HepG2 (cell line): ENCODE measurements at regions not wholly inside any gene's neighbourhood (a gene's known extent, or its start where the extent isn't known, plus 50 kb on each side); places are given as distances from the start of the nearest gene placed in this dataset.

ENCODE experiments used
- ATAC-seq: fragments of 200-7000 bp; cut with Tn5 transposase; 3 replicates; pipeline ENCODE4 v1.9.1; 2020; ENCODE audit warnings: mild to moderate bottlenecking, moderate library complexity
- BruUV-seq: library from RNA; stranded (reverse); fragments of 400-500 nt; replicated peaks from 2 replicates; lab custom pipeline; 2021; lab: Mats Ljungman, UMichigan
- CTCF ChIA-PET: fragments of 300-600 bp; formaldehyde crosslinking; extraction: SDS; loops from one replicate; lab custom pipeline; 2021; ENCODE audit warnings: low total read pairs, inconsistent platforms, low intra/inter-chr PET ratio; lab: Yijun Ruan, JAX
- POLR2A ChIA-PET: fragments of 350-600 bp; sonication (Branson Sonifier 250); formaldehyde crosslinking; loops from one replicate; lab custom pipeline; 2020; ENCODE audit warnings: antibody characterized with exemption, inconsistent platforms; lab: Yijun Ruan, JAX
- DNase-seq: peaks from one replicate; pipeline ENCODE4 v3.0.0-alpha.2; 2015; ENCODE audit warnings: low spot score
- FAIRE-seq: peaks from 3 replicates; lab custom pipeline; 2011; peaks lifted over from hg19 to GRCh38; lab: Jason Lieb, UNC
- H2AFZ ChIP-seq: one replicate; pipeline ENCODE4 v1.6.1; 2011; ENCODE audit warnings: low read length, inconsistent platforms
- H3K27ac ChIP-seq: fragments of 300-600 bp; 3 replicates; pipeline ENCODE4 v1.8.0; 2011; ENCODE audit warnings: mixed run types, mild to moderate bottlenecking, mixed read lengths, low read length, inconsistent platforms; ENCODE audit not compliant: insufficient read depth; ENCODE audit errors: extremely low read length
- H3K27me3 ChIP-seq, 2 experiments: fragments of 200-600 bp in 1 of 2; 2 replicates in 1 of 2; 3 replicates in 1 of 2; pipeline versions ENCODE4 v1.6.0 to v1.8.0; 2011; ENCODE audit warnings: low read length in 2 of 2, mild to moderate bottlenecking in 2 of 2, moderate library complexity in 2 of 2, inconsistent platforms in 1 of 2; ENCODE audit not compliant: insufficient read depth in 2 of 2, control insufficient read depth in 1 of 2
- H3K36me3 ChIP-seq, 2 experiments: fragments of 200-600 bp in 1 of 2; replicated peaks in 1 of 2; 2 replicates in 1 of 2; 3 replicates in 1 of 2; pipeline versions ENCODE4 v1.5.1 to v1.8.0; 2011; ENCODE audit warnings: low read length in 2 of 2, inconsistent platforms in 1 of 2; ENCODE audit not compliant: insufficient read depth in 2 of 2, control insufficient read depth in 1 of 2
- H3K4me1 ChIP-seq: 2 replicates; pipeline ENCODE4 v1.5.1; 2012; ENCODE audit warnings: low read length, inconsistent platforms; ENCODE audit not compliant: insufficient read depth
- H3K4me2 ChIP-seq: 2 replicates; pipeline ENCODE4 v1.6.0; 2011; ENCODE audit warnings: low read depth, low read length, inconsistent platforms
- H3K4me3 ChIP-seq, 3 experiments: fragments of 200-600 bp in 1 of 3; sonication (generic), shearing (Covaris generic) in 1 of 3; replicated peaks in 1 of 3; 2 replicates each; pipeline ENCODE4 v1.5.1; 2011 to 2016; ENCODE audit warnings: low read length in 3 of 3, inconsistent platforms in 2 of 3, low read depth in 2 of 3, mild to moderate bottlenecking in 2 of 3, control low read depth in 1 of 3, mixed read lengths in 1 of 3; ENCODE audit not compliant: insufficient read depth in 1 of 3
- H3K79me2 ChIP-seq: one replicate; pipeline ENCODE4 v1.6.1; 2011; ENCODE audit warnings: low read length, inconsistent platforms; ENCODE audit not compliant: insufficient read depth
- H3K9ac ChIP-seq: 2 replicates; pipeline ENCODE4 v1.6.0; 2011; ENCODE audit warnings: mild to moderate bottlenecking, low read depth, low read length, inconsistent platforms; ENCODE audit not compliant: insufficient read depth
- H3K9me3 ChIP-seq: 2 replicates; pipeline ENCODE4 v1.5.1; 2012; ENCODE audit warnings: mild to moderate bottlenecking, low read length
- H4K20me1 ChIP-seq: 2 replicates; pipeline ENCODE4 v1.6.0; 2011; ENCODE audit warnings: inconsistent platforms, mild to moderate bottlenecking, low read length, moderate library complexity; ENCODE audit not compliant: insufficient read depth
- CHD4 ChIP-seq: fragments of 200-600 bp; sonication (generic); IDR thresholded peaks from 2 replicates; pipeline ENCODE4 v1.7.0; 2017; ENCODE audit warnings: mild to moderate bottlenecking, low read length, borderline replicate concordance
- HOXA5 ChIP-seq: sonication (generic); formaldehyde crosslinking; IDR thresholded peaks from 2 replicates; pipeline ENCODE4 v1.4.0; 2020; ENCODE audit warnings: missing genetic modification reagents
- MIER3 ChIP-seq: IDR thresholded peaks from 2 replicates; pipeline ENCODE4 v1.6.1; 2016; ENCODE audit warnings: missing compliant biosample characterization, borderline replicate concordance
- MTA1 ChIP-seq: sonication (generic); formaldehyde crosslinking; IDR thresholded peaks from 2 replicates; pipeline ENCODE4 v1.4.0; 2020; ENCODE audit warnings: missing genetic modification reagents, mild to moderate bottlenecking, borderline replicate concordance
- PRPF4 ChIP-seq: fragments of 200-400 bp; formaldehyde crosslinking; IDR thresholded peaks from 2 replicates; pipeline ENCODE4 v1.6.1; 2016; ENCODE audit warnings: low read length, low read depth; ENCODE audit not compliant: poor library complexity, severe bottlenecking
- RAD21 ChIP-seq: fragments of 450-650 bp; formaldehyde crosslinking; IDR thresholded peaks from 2 replicates; pipeline ENCODE4 v1.5.0; 2020; ENCODE audit warnings: mild to moderate bottlenecking
- SMAD3 ChIP-seq: sonication (generic); formaldehyde crosslinking; IDR thresholded peaks from 2 replicates; pipeline ENCODE4 v1.4.0; 2020; ENCODE audit warnings: missing genetic modification reagents
- SRSF1 ChIP-seq: fragments of 200-400 bp; formaldehyde crosslinking; optimal IDR thresholded peaks from 2 replicates; pipeline ENCODE3; 2017; ENCODE audit warnings: mild to moderate bottlenecking, low read depth, low read length, moderate library complexity
- TAF15 ChIP-seq: fragments of 200-400 bp; formaldehyde crosslinking; IDR thresholded peaks from one replicate; pipeline ENCODE4 v1.6.1; 2018; ENCODE audit warnings: mild to moderate bottlenecking, low read depth, low read length; ENCODE audit not compliant: poor library complexity, severe bottlenecking
- ZNF160 ChIP-seq: sonication (generic); formaldehyde crosslinking; IDR thresholded peaks from 2 replicates; pipeline ENCODE4 v1.8.0; 2022; ENCODE audit warnings: mild to moderate bottlenecking, inconsistent platforms, missing genetic modification reagents
- ZNF577 ChIP-seq: sonication (generic); formaldehyde crosslinking; IDR thresholded peaks from 2 replicates; pipeline ENCODE4 v1.4.0; 2020; ENCODE audit warnings: mild to moderate bottlenecking, low read depth, missing genetic modification reagents, borderline replicate concordance
- in situ Hi-C: cut with HindIII; loops from 2 replicates; pipeline ENCODE4 v1.10.0; 2017; ENCODE audit warnings: low pct_unique_long_range_greater_than_20kb; ENCODE audit not compliant: extremely low pct_ligation_motif_present
- intact Hi-C: fragments of 100-400 bp; cut with micrococcal nuclease; formaldehyde crosslinking; loops from one replicate; pipeline ENCODE4 v1.10.0; 2022; ENCODE audit not compliant: unreplicated experiment
- TF ChIP-seq, protein P1 (sequence below): sonication (generic); formaldehyde crosslinking; conservative IDR thresholded peaks from 2 replicates; pipeline ENCODE4 v1.5.0; 2020; ENCODE audit warnings: missing genetic modification reagents
- TF ChIP-seq, protein P2 (sequence below): IDR thresholded peaks from 2 replicates; pipeline ENCODE4 v1.4.0; 2020; ENCODE audit warnings: mild to moderate bottlenecking, missing genetic modification reagents

DNA sequence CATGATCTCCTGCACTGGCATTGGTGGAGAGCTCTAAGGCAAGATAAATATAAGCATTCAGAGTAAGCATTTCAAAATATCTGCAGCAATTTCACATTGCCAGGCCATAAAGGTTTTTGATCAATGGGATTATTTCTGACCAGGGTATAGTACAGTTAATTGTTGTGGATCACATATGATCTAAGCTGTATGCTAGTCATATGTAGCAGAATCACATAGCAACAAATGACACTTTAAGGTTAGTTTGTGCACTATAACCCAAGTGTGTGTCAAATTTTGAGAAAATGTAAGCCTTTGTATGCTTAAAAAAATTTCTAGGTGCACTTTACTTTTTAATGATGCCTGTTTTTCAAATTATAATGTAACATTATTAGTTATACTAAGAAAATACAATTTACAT lies 386.0 kb upstream of the ADAMTS5 start:
- intact Hi-C loops, result no loop called here
- ChIA-PET POLR2A (no interaction called here), CTCF (no interaction called here)
- no peaks in the 10 kb centered on the region for H3K27me3 ChIP-seq
- peaks cover 87% of the 10 kb centered on the region for H3K9me3 ChIP-seq
- H3K4me3 ChIP-seq, result no peak overlapping the region
- ATAC-seq (no peak), FAIRE-seq (no peak), DNase-seq (no peak)
- H3K36me3 ChIP-seq, result no peaks in the 10 kb centered on the region
- H3K4me2 ChIP-seq, result no peak overlapping the region
- BruUV-seq, result no TSS peak
- H2AFZ ChIP-seq, result no peak overlapping the region
- H3K9ac ChIP-seq, result no peak overlapping the region
- H3K27ac ChIP-seq, result no peak overlapping the region
- TF ChIP-seq SRSF1 (no peak), HOXA5 (CRISPR knock-in tag) (no peak), ZNF577 (CRISPR knock-in tag) (no peak), MTA1 (no peak), ZNF160 (CRISPR knock-in tag) (no peak), SMAD3 (CRISPR knock-in tag) (no peak), TAF15 (no peak), RAD21 (CRISPR knock-in tag) (no peak), MIER3 (CRISPR knock-in tag) (no peak), CHD4 (no peak), PRPF4 (no peak)
- TF ChIP-seq, protein P1, sequence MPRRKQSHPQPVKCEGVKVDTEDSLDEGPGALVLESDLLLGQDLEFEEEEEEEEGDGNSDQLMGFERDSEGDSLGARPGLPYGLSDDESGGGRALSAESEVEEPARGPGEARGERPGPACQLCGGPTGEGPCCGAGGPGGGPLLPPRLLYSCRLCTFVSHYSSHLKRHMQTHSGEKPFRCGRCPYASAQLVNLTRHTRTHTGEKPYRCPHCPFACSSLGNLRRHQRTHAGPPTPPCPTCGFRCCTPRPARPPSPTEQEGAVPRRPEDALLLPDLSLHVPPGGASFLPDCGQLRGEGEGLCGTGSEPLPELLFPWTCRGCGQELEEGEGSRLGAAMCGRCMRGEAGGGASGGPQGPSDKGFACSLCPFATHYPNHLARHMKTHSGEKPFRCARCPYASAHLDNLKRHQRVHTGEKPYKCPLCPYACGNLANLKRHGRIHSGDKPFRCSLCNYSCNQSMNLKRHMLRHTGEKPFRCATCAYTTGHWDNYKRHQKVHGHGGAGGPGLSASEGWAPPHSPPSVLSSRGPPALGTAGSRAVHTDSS (CRISPR knock-in tag), result no peak
- TF ChIP-seq, protein P2, sequence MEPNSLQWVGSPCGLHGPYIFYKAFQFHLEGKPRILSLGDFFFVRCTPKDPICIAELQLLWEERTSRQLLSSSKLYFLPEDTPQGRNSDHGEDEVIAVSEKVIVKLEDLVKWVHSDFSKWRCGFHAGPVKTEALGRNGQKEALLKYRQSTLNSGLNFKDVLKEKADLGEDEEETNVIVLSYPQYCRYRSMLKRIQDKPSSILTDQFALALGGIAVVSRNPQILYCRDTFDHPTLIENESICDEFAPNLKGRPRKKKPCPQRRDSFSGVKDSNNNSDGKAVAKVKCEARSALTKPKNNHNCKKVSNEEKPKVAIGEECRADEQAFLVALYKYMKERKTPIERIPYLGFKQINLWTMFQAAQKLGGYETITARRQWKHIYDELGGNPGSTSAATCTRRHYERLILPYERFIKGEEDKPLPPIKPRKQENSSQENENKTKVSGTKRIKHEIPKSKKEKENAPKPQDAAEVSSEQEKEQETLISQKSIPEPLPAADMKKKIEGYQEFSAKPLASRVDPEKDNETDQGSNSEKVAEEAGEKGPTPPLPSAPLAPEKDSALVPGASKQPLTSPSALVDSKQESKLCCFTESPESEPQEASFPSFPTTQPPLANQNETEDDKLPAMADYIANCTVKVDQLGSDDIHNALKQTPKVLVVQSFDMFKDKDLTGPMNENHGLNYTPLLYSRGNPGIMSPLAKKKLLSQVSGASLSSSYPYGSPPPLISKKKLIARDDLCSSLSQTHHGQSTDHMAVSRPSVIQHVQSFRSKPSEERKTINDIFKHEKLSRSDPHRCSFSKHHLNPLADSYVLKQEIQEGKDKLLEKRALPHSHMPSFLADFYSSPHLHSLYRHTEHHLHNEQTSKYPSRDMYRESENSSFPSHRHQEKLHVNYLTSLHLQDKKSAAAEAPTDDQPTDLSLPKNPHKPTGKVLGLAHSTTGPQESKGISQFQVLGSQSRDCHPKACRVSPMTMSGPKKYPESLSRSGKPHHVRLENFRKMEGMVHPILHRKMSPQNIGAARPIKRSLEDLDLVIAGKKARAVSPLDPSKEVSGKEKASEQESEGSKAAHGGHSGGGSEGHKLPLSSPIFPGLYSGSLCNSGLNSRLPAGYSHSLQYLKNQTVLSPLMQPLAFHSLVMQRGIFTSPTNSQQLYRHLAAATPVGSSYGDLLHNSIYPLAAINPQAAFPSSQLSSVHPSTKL (CRISPR knock-in tag), result no peak
- H4K20me1 ChIP-seq, result no peaks in the 10 kb centered on the region
- in situ Hi-C loops, result no loop called here
- no peaks in the 10 kb centered on the region for H3K4me1 ChIP-seq
- H3K79me2 ChIP-seq, result no peaks in the 10 kb centered on the region
